NT2/D1 (cell line): ENCODE measurements at regions not wholly inside any gene's neighbourhood (a gene's known extent, or its start where the extent isn't known, plus 50 kb on each side); places are given as distances from the start of the nearest gene placed in this dataset.

Experiments used
- DNase-seq: peaks from one replicate; pipeline ENCODE4 v3.0.0-alpha.2; 2011; ENCODE audit warnings: low read depth, low spot score
- H3K27me3 ChIP-seq: 2 replicates; pipeline ENCODE4 v1.6.0; 2011; ENCODE audit warnings: mild to moderate bottlenecking; ENCODE audit not compliant: insufficient read length, insufficient read depth
- H3K36me3 ChIP-seq: 2 replicates; pipeline ENCODE4 v1.6.1; 2011; ENCODE audit warnings: mild to moderate bottlenecking, low read length, mixed read lengths; ENCODE audit not compliant: insufficient read depth, insufficient read length
- H3K4me1 ChIP-seq: 2 replicates; pipeline ENCODE4 v1.5.1; 2011; ENCODE audit not compliant: insufficient read depth, insufficient read length
- H3K4me3 ChIP-seq: 2 replicates; pipeline ENCODE4 v1.5.1; 2011; ENCODE audit warnings: low read depth; ENCODE audit not compliant: insufficient read length
- H3K9ac ChIP-seq: 2 replicates; pipeline ENCODE4 v1.6.0; 2011; ENCODE audit warnings: low read depth; ENCODE audit not compliant: insufficient read length
- H3K9me3 ChIP-seq: 2 replicates; pipeline ENCODE4 v1.5.1; 2011; ENCODE audit warnings: mild to moderate bottlenecking, low read length; ENCODE audit not compliant: insufficient read depth
- SUZ12 ChIP-seq: IDR thresholded peaks from 2 replicates; pipeline ENCODE4 v1.6.1; 2011; ENCODE audit not compliant: insufficient read length, insufficient read depth; ENCODE audit errors: extremely low read depth
- YY1 ChIP-seq: IDR thresholded peaks from 2 replicates; pipeline ENCODE4 v1.6.1; 2011; ENCODE audit not compliant: insufficient read length, insufficient read depth
- ZNF274 ChIP-seq: IDR thresholded peaks from 2 replicates; pipeline ENCODE4 v1.6.1; 2011; ENCODE audit warnings: mild to moderate bottlenecking, low read depth, low read length

DNA sequence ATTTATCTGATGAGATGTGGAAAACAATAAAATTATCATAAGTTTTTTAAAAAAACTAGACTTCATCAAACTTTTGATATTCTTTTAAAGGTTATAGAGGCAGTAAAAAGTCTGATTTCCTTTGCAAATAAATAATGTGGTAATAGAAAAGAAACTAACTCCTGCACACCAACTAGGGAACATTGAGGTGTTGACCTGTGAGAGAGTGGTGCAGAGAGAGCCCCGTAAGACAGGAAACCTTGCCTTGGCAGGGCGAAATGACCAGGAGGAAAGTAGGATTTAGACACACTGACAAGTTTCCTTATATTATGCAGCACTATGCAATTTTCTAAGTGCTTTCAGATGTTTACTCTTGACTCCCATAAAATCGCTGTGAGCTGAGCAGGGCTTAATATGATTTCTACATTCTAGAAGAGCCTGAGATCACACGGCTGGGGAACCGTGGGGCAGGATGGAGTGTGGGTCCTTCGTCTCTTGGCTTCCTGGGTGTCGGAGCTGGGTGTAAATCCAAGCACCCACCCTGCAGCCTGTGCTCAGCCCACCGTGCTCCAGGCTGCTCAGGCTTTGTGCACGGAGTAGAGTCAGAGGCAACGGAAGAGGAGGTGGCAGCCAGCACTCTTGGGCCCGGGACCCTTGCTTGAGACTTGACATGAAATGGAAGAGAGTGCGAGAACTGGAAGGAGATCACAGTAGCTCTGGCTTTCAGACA, 61.3 kb upstream of the FOXQ1 start:
- H3K4me1 ChIP-seq, result peaks cover 2% of the 10 kb centered on the region
- TF ChIP-seq ZNF274, result no peak
- no peak for TF ChIP-seq SUZ12
- TF ChIP-seq YY1, result no peak
- no peak overlapping the region for H3K4me3 ChIP-seq
- H3K27me3 ChIP-seq, result no peaks in the 10 kb centered on the region
- DNase-seq, result no peak
- H3K9ac ChIP-seq, result no peak overlapping the region
- no peaks in the 10 kb centered on the region for H3K36me3 ChIP-seq
- H3K9me3 ChIP-seq, result no peaks in the 10 kb centered on the region

DNA sequence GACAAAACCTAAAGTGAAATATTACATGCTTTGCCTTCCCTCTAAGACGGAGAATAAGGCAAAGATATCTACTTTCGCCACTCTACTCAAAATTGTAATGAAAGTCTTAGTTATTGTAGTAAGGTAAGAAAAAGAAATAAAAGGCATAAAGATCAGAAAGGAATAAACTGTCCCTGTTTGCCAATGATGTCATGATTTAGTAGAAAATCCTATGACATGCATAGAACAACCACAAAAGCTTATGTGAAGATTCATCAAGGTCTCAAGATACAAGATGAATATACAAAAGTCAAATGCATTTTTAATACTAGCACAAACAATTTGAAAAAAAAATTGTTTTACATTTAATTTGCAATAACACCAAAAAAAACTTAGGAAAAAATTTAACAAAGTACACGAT, 64.0 kb upstream of the FOXQ1 start:
- no peaks in the 10 kb centered on the region for H3K9me3 ChIP-seq
- H3K36me3 ChIP-seq, result no peaks in the 10 kb centered on the region
- no peaks in the 10 kb centered on the region for H3K27me3 ChIP-seq
- H3K4me3 ChIP-seq, result no peak overlapping the region
- DNase-seq, result no peak
- no peak overlapping the region for H3K9ac ChIP-seq
- H3K4me1 ChIP-seq, result peaks cover under 1% of the 10 kb centered on the region
- TF ChIP-seq SUZ12 (no peak), YY1 (no peak), ZNF274 (no peak)

GRCh38 chr6:1247056-1247455, 64.8 kb upstream of the FOXQ1 start:
- Histone ChIP-seq H3K9me3 (no peaks in the 10 kb centered on the region), H3K4me3 (no peak overlapping the region), H3K27me3 (no peaks in the 10 kb centered on the region), H3K4me1 (peaks cover 7% of the 10 kb centered on the region), H3K9ac (no peak overlapping the region), H3K36me3 (no peaks in the 10 kb centered on the region)
- TF ChIP-seq SUZ12 (no peak), ZNF274 (no peak), YY1 (no peak)
- no peak for DNase-seq

DNA sequence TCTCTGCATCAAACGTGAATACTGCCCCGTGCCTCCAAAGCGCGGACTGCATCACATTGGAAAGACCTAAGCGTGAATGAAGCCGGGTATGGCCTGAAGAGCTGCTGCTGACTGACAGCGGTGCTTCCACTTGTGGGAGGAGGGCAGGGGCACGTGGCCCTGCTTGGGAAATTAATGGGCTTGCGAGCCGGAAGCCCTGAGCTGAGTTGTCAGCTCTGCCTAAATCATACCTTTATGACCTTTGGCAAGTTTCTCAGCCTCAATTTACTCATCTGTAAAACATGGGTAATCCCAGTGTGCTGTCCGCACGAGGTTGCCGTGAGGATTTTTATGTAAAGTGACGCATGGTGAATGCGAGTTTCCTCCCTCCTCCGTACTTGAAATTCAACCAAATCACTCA, 67.0 kb upstream of the FOXQ1 start:
- no peaks in the 10 kb centered on the region for H3K9me3 ChIP-seq
- no peak for TF ChIP-seq YY1
- TF ChIP-seq ZNF274, result no peak
- TF ChIP-seq SUZ12, result no peak
- DNase-seq, result no peak
- no peaks in the 10 kb centered on the region for H3K36me3 ChIP-seq
- peaks cover 7% of the 10 kb centered on the region for H3K4me1 ChIP-seq
- H3K27me3 ChIP-seq, result no peaks in the 10 kb centered on the region
- no peak overlapping the region for H3K4me3 ChIP-seq
- no peak overlapping the region for H3K9ac ChIP-seq

- no peaks in the 10 kb centered on the region for H3K27me3 ChIP-seq
- TF ChIP-seq YY1 (no peak), ZNF274 (no peak), SUZ12 (no peak)
These were observed 67.6 kb upstream of the FOXQ1 start for GRCh38 chr6:1244278-1244677.

DNA sequence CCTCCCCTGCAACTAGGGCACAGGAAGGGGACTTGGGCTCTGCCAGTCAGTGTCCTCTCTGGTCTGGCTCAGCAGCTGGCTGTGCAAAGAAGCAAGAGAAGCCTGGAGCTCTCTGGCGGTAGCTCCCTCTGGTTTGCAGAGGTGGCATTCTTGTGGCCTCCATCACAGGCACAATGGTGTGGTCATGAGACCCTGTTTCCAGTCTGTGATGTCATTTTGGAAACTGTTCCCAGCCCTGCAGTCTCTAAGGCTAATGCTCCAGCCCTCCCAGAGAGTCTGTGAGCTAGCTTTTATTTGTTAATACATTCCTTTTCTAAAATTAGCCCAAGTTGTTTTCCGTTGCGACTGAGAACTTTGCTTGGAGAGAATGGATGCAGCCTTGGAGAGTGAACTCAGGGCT, 69.5 kb upstream of the FOXQ1 start:
- Histone ChIP-seq H3K9ac (no peak overlapping the region), H3K4me1 (peaks cover 7% of the 10 kb centered on the region), H3K9me3 (no peaks in the 10 kb centered on the region), H3K27me3 (no peaks in the 10 kb centered on the region), H3K36me3 (no peaks in the 10 kb centered on the region), H3K4me3 (no peak overlapping the region)
- TF ChIP-seq YY1 (no peak), SUZ12 (no peak), ZNF274 (no peak)
- DNase-seq, result no peak

More at GRCh38 chr6:1244278-1244677, 67.6 kb upstream of the FOXQ1 start:
- no peaks in the 10 kb centered on the region for H3K36me3 ChIP-seq
- H3K4me1 ChIP-seq, result peaks cover 7% of the 10 kb centered on the region
- no peak overlapping the region for H3K9ac ChIP-seq
- no peak overlapping the region for H3K4me3 ChIP-seq
- H3K9me3 ChIP-seq, result no peaks in the 10 kb centered on the region
- DNase-seq, result no peak

DNA sequence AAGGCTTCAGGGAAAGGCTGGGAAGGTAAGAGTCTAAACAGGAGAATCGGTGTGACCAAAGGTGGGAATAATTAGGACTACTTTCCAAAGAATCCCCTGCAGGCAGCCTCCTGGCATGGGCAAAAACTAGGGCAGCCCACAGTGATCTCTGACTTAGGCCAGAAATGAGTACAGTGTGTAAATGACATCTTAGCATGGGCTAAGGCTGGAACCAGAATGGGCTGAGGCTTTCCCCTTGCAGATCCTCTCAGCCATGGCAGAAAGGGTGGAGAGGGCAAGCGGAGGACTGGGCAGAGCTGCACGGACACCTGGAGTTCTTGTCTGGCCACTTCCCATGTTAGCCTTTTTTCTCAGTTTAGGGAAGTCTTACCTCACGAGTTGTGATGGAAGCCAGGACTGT, 69.9 kb upstream of the FOXQ1 start:
- Histone ChIP-seq H3K36me3 (no peaks in the 10 kb centered on the region), H3K4me3 (no peak overlapping the region), H3K9me3 (no peaks in the 10 kb centered on the region), H3K4me1 (peaks cover 7% of the 10 kb centered on the region), H3K9ac (no peak overlapping the region), H3K27me3 (no peaks in the 10 kb centered on the region)
- no peak for DNase-seq
- TF ChIP-seq SUZ12 (no peak), YY1 (no peak), ZNF274 (no peak)
